ENCODE measurements at regions not wholly inside any gene's neighbourhood (a gene's known extent, or its start where the extent isn't known, plus 50 kb on each side); places are given as distances from the start of the nearest gene placed in this dataset.

DNA sequence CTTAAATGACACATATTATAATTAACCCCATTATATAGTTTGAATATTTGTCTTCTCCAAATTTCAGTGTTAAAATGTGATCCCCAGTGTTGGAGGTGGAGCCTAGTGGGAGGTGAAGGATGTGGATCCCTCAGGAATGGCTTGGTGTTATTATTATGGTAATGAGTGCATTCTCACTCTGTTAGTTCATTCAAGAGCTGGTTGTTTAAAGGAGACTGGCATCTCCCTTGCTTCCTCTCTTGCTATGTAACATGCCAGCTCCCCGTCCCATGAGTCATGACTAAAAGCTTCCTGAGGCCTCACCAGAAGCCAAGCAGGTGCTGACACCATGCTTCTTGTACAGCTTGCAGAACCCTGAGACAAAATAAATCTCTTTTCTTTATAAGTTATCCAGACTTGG is 1612.7 kb downstream of the AMY1C start:
- TF ChIP-seq, protein P1, sequence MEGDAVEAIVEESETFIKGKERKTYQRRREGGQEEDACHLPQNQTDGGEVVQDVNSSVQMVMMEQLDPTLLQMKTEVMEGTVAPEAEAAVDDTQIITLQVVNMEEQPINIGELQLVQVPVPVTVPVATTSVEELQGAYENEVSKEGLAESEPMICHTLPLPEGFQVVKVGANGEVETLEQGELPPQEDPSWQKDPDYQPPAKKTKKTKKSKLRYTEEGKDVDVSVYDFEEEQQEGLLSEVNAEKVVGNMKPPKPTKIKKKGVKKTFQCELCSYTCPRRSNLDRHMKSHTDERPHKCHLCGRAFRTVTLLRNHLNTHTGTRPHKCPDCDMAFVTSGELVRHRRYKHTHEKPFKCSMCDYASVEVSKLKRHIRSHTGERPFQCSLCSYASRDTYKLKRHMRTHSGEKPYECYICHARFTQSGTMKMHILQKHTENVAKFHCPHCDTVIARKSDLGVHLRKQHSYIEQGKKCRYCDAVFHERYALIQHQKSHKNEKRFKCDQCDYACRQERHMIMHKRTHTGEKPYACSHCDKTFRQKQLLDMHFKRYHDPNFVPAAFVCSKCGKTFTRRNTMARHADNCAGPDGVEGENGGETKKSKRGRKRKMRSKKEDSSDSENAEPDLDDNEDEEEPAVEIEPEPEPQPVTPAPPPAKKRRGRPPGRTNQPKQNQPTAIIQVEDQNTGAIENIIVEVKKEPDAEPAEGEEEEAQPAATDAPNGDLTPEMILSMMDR (IDR thresholded peaks at IDR 0.05; ENCODE audit: insufficient read depth, low read length), result no peak
- TF ChIP-seq, protein P2, sequence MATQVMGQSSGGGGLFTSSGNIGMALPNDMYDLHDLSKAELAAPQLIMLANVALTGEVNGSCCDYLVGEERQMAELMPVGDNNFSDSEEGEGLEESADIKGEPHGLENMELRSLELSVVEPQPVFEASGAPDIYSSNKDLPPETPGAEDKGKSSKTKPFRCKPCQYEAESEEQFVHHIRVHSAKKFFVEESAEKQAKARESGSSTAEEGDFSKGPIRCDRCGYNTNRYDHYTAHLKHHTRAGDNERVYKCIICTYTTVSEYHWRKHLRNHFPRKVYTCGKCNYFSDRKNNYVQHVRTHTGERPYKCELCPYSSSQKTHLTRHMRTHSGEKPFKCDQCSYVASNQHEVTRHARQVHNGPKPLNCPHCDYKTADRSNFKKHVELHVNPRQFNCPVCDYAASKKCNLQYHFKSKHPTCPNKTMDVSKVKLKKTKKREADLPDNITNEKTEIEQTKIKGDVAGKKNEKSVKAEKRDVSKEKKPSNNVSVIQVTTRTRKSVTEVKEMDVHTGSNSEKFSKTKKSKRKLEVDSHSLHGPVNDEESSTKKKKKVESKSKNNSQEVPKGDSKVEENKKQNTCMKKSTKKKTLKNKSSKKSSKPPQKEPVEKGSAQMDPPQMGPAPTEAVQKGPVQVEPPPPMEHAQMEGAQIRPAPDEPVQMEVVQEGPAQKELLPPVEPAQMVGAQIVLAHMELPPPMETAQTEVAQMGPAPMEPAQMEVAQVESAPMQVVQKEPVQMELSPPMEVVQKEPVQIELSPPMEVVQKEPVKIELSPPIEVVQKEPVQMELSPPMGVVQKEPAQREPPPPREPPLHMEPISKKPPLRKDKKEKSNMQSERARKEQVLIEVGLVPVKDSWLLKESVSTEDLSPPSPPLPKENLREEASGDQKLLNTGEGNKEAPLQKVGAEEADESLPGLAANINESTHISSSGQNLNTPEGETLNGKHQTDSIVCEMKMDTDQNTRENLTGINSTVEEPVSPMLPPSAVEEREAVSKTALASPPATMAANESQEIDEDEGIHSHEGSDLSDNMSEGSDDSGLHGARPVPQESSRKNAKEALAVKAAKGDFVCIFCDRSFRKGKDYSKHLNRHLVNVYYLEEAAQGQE (IDR thresholded peaks at IDR 0.05; ENCODE audit: insufficient replicate concordance, low read depth), result no peak
- TF ChIP-seq SPI1 (IDR thresholded peaks at IDR 0.05; ENCODE audit: borderline replicate concordance, low read depth), result no peak
- TF ChIP-seq POLR2AphosphoS5 (IDR thresholded peaks at IDR 0.05; ENCODE audit: low read depth), result no peak
- TF ChIP-seq GABPA (IDR thresholded peaks at IDR 0.05; ENCODE audit: low read depth), result no peak
- Histone ChIP-seq H3K4me3 (replicated peaks; ENCODE audit: insufficient read depth, low read length) (no peak overlapping the region), H3K27me3 (ENCODE audit: insufficient read depth, poor library complexity, severe bottlenecking) (no peaks in the 10 kb centered on the region), H3K27ac (replicated peaks) (no peak overlapping the region)
- DNase-seq (ENCODE audit: low read depth in 1 of 2, low spot score in 1 of 2), result no peak

DNA sequence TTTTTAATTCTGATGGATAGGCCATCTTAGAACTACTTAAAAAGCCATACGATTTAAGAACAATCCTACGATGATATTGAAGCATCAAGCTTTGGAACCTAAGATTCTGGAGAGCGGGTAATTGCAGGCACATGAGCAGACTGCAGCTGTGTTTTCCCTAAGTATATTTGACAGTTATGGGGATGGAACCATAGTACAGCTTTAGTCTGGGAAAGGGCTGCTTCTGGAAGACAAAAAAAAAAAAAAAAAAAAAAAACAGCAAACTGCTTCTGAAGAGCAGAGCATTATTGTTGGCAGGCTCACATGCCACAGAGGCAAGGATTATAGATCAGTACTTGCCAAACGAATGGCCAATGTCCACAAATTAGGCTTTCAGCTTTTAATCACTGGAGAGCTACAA is 1618.7 kb downstream of the AMY1C start:
- TF ChIP-seq POLR2AphosphoS5 (IDR thresholded peaks at IDR 0.05; ENCODE audit: low read depth) (no peak), GABPA (IDR thresholded peaks at IDR 0.05; ENCODE audit: low read depth) (no peak), SPI1 (IDR thresholded peaks at IDR 0.05; ENCODE audit: borderline replicate concordance, low read depth) (no peak)
- TF ChIP-seq, protein P2 (IDR thresholded peaks at IDR 0.05; ENCODE audit: insufficient replicate concordance, low read depth), result no peak
- TF ChIP-seq, protein P1 (IDR thresholded peaks at IDR 0.05; ENCODE audit: insufficient read depth, low read length), result no peak
- no peak for DNase-seq (ENCODE audit: low read depth in 1 of 2, low spot score in 1 of 2)
- Histone ChIP-seq H3K4me3 (replicated peaks; ENCODE audit: insufficient read depth, low read length) (no peak overlapping the region), H3K27ac (replicated peaks) (no peak overlapping the region), H3K27me3 (ENCODE audit: insufficient read depth, poor library complexity, severe bottlenecking) (no peaks in the 10 kb centered on the region)

DNA sequence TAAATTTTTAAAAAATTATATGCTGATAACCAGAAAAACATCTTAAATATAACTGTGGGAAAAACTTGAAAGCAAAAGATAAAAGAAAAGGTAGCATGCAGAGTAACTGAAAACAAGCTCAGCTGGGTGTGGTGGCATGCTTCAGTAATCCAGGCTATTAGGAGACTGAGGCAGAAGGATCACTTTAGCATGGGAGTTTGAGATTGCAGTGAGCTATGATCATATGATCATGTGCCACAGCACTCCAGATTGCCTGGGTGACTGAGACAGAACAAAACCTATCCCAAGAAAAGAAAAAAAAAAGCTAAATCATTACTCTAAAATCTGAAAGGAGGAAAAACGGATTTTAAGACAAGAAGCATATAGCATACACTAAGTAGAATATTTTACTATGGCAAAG is 1624.0 kb downstream of the AMY1C start:
- TF ChIP-seq, protein P2 (IDR thresholded peaks at IDR 0.05; ENCODE audit: insufficient replicate concordance, low read depth), result no peak
- TF ChIP-seq, protein P1 (IDR thresholded peaks at IDR 0.05; ENCODE audit: insufficient read depth, low read length), result no peak
- TF ChIP-seq POLR2AphosphoS5 (IDR thresholded peaks at IDR 0.05; ENCODE audit: low read depth) (no peak), GABPA (IDR thresholded peaks at IDR 0.05; ENCODE audit: low read depth) (no peak), SPI1 (IDR thresholded peaks at IDR 0.05; ENCODE audit: borderline replicate concordance, low read depth) (no peak)
- Histone ChIP-seq H3K27me3 (ENCODE audit: insufficient read depth, poor library complexity, severe bottlenecking) (no peaks in the 10 kb centered on the region), H3K4me3 (replicated peaks; ENCODE audit: insufficient read depth, low read length) (no peak overlapping the region), H3K27ac (replicated peaks) (no peak overlapping the region)
- no peak for DNase-seq (ENCODE audit: low read depth in 1 of 2, low spot score in 1 of 2)
